ENCODE measurements at regions not wholly inside any gene's neighbourhood (a gene's known extent, or its start where the extent isn't known, plus 50 kb on each side); places are given as distances from the start of the nearest gene placed in this dataset.

GRCh38 chr3:20576228-20576627, 390.2 kb upstream of the SGO1 start:
- intact Hi-C loops (cut with DNase I), result no loop called here
- no peak for DNase-seq (ENCODE audit: extremely low spot score in 2 of 2)
- no peaks in the 10 kb centered on the region for H3K27me3 ChIP-seq
- no peak overlapping the region for H3K4me3 ChIP-seq
- H3K4me1 ChIP-seq, result no peaks in the 10 kb centered on the region
- no peaks in the 10 kb centered on the region for H3K9me3 ChIP-seq
- H3K36me3 ChIP-seq, result no peaks in the 10 kb centered on the region
- H3K27ac ChIP-seq, result no peak overlapping the region
- no peak for TF ChIP-seq CTCF (IDR thresholded peaks at IDR 0.05)
- TF ChIP-seq POLR2A (IDR thresholded peaks at IDR 0.05), result no peak
- TF ChIP-seq POLR2AphosphoS5 (IDR thresholded peaks at IDR 0.05; ENCODE audit: insufficient read depth in 1 of 2, low read depth in 1 of 2), result no peak

GRCh38 chr3:20575146-20575545, 389.1 kb upstream of the SGO1 start:
- Histone ChIP-seq H3K4me3 (no peak overlapping the region), H3K27ac (no peak overlapping the region), H3K36me3 (no peaks in the 10 kb centered on the region), H3K27me3 (no peaks in the 10 kb centered on the region), H3K4me1 (no peaks in the 10 kb centered on the region), H3K9me3 (no peaks in the 10 kb centered on the region)
- TF ChIP-seq POLR2AphosphoS5 (IDR thresholded peaks at IDR 0.05; ENCODE audit: insufficient read depth in 1 of 2, low read depth in 1 of 2), result no peak
- no peak for TF ChIP-seq POLR2A (IDR thresholded peaks at IDR 0.05)
- no peak for TF ChIP-seq CTCF (IDR thresholded peaks at IDR 0.05)
- no peak for DNase-seq (ENCODE audit: extremely low spot score in 2 of 2)
- intact Hi-C loops (cut with DNase I), result no loop called here

GRCh38 chr3:20574746-20575145, 388.7 kb upstream of the SGO1 start:
- DNase-seq (ENCODE audit: extremely low spot score in 2 of 2), result no peak
- TF ChIP-seq CTCF (IDR thresholded peaks at IDR 0.05) (no peak), POLR2A (IDR thresholded peaks at IDR 0.05) (no peak), POLR2AphosphoS5 (IDR thresholded peaks at IDR 0.05; ENCODE audit: insufficient read depth in 1 of 2, low read depth in 1 of 2) (no peak)
- Histone ChIP-seq H3K4me3 (no peak overlapping the region), H3K9me3 (no peaks in the 10 kb centered on the region), H3K27me3 (no peaks in the 10 kb centered on the region), H3K27ac (no peak overlapping the region), H3K36me3 (no peaks in the 10 kb centered on the region), H3K4me1 (no peaks in the 10 kb centered on the region)
- intact Hi-C loops (cut with DNase I), result no loop called here

GRCh38 chr3:20573175-20573574, 387.2 kb upstream of the SGO1 start:
- intact Hi-C loops (cut with DNase I), result no loop called here

GRCh38 chr3:20572473-20572872, 386.5 kb upstream of the SGO1 start:
- H3K9me3 ChIP-seq, result no peaks in the 10 kb centered on the region
- TF ChIP-seq POLR2AphosphoS5 (IDR thresholded peaks at IDR 0.05; ENCODE audit: insufficient read depth in 1 of 2, low read depth in 1 of 2), result no peak
- no peak for TF ChIP-seq POLR2A (IDR thresholded peaks at IDR 0.05)
- no peak for TF ChIP-seq CTCF (IDR thresholded peaks at IDR 0.05)
- no peak for DNase-seq (ENCODE audit: extremely low spot score in 2 of 2)
- H3K36me3 ChIP-seq, result no peaks in the 10 kb centered on the region
- no peaks in the 10 kb centered on the region for H3K4me1 ChIP-seq
- intact Hi-C loops (cut with DNase I), result no loop called here
- no peak overlapping the region for H3K27ac ChIP-seq
- no peaks in the 10 kb centered on the region for H3K27me3 ChIP-seq
- no peak overlapping the region for H3K4me3 ChIP-seq

More at GRCh38 chr3:20573175-20573574, 387.2 kb upstream of the SGO1 start:
- H3K4me1 ChIP-seq, result no peaks in the 10 kb centered on the region
- H3K36me3 ChIP-seq, result no peaks in the 10 kb centered on the region
- no peak overlapping the region for H3K27ac ChIP-seq
- H3K9me3 ChIP-seq, result no peaks in the 10 kb centered on the region
- no peak overlapping the region for H3K4me3 ChIP-seq
- DNase-seq (ENCODE audit: extremely low spot score in 2 of 2), result no peak
- no peak for TF ChIP-seq POLR2AphosphoS5 (IDR thresholded peaks at IDR 0.05; ENCODE audit: insufficient read depth in 1 of 2, low read depth in 1 of 2)
- no peak for TF ChIP-seq CTCF (IDR thresholded peaks at IDR 0.05)
- TF ChIP-seq POLR2A (IDR thresholded peaks at IDR 0.05), result no peak
- no peaks in the 10 kb centered on the region for H3K27me3 ChIP-seq

Measured in vagina (tissue), 2 donors.